GM12878 (cell line): ENCODE measurements at regions not wholly inside any gene's neighbourhood (a gene's known extent, or its start where the extent isn't known, plus 50 kb on each side); places are given as distances from the start of the nearest gene placed in this dataset.

Experiments used
- ATAC-seq: fragments of 200-7000 bp; cut with Tn5 transposase; 3 replicates; pipeline ENCODE4 v1.9.1; 2020; ENCODE audit warnings: mild to moderate bottlenecking, moderate library complexity
- BruUV-seq: library from RNA; stranded (reverse); fragments of 400-500 nt; replicated peaks from 2 replicates; lab custom pipeline; 2021; lab: Mats Ljungman, UMichigan
- CTCF ChIA-PET: fragments of 300-600 bp; sonication (Branson Sonifier 250); formaldehyde crosslinking; extraction: SDS; loops from one replicate; lab custom pipeline; 2021; ENCODE audit warnings: inconsistent platforms; lab: Yijun Ruan, JAX
- POLR2A ChIA-PET: fragments of 350-600 bp; formaldehyde crosslinking; extraction: SDS; loops from one replicate; lab custom pipeline; 2021; ENCODE audit warnings: inconsistent platforms; lab: Charles Lee
- RAD21 ChIA-PET: fragments of 300-600 bp; sonication (Branson Sonifier 250); formaldehyde crosslinking; loops from one replicate; lab custom pipeline; 2023; ENCODE audit warnings: antibody characterized with exemption; ENCODE audit not compliant: unreplicated experiment; lab: Charles Lee
- SMC1A ChIA-PET: fragments of 300-600 bp; sonication (Branson Sonifier 250); formaldehyde crosslinking; loops from one replicate; lab custom pipeline; 2023; ENCODE audit not compliant: unreplicated experiment, uncharacterized antibody; lab: Charles Lee
- DNase-seq: peaks from one replicate; pipeline ENCODE4 v3.0.0-alpha.2; 2011; ENCODE audit warnings: low read depth, low spot score
- FAIRE-seq: peaks from 3 replicates; lab custom pipeline; 2011; peaks lifted over from hg19 to GRCh38; lab: Jason Lieb, UNC
- H2AFZ ChIP-seq: 2 replicates; pipeline ENCODE4 v1.6.0; 2011; ENCODE audit warnings: low read depth, low read length, control low read depth; ENCODE audit not compliant: control insufficient read depth
- H3K27ac ChIP-seq: 2 replicates; pipeline ENCODE4 v1.5.1; 2011; ENCODE audit warnings: control low read depth; ENCODE audit not compliant: control insufficient read depth, insufficient read depth
- H3K27me3 ChIP-seq, 2 experiments: replicated peaks in 1 of 2; 2 replicates each; pipeline versions ENCODE4 v1.6.0 to v1.6.1; 2011; ENCODE audit warnings: low read length in 1 of 2; ENCODE audit not compliant: control insufficient read depth in 2 of 2, insufficient read depth in 2 of 2
- H3K36me3 ChIP-seq, 2 experiments: 2 replicates each; pipeline ENCODE4 v1.5.1; 2011; ENCODE audit warnings: low read length in 1 of 2; ENCODE audit not compliant: control insufficient read depth in 2 of 2, insufficient read depth in 2 of 2
- H3K4me1 ChIP-seq: 2 replicates; pipeline ENCODE4 v1.6.1; 2011; ENCODE audit warnings: mild to moderate bottlenecking, low read length, moderate library complexity, mixed read lengths; ENCODE audit not compliant: control insufficient read depth, insufficient read depth
- H3K4me2 ChIP-seq: 2 replicates; pipeline ENCODE4 v1.6.0; 2011; ENCODE audit warnings: control low read depth; ENCODE audit not compliant: control insufficient read depth, insufficient read depth
- H3K4me3 ChIP-seq: fragments of 200-600 bp; sonication (generic); 2 replicates; pipeline ENCODE4 v1.5.1; 2016
- H3K79me2 ChIP-seq: 2 replicates; pipeline ENCODE4 v1.6.0; 2011; ENCODE audit warnings: low read length; ENCODE audit not compliant: control insufficient read depth, insufficient read depth
- H3K9ac ChIP-seq: 2 replicates; pipeline ENCODE4 v1.8.0; 2011; ENCODE audit warnings: low read length, control low read depth, mixed read lengths; ENCODE audit not compliant: control insufficient read depth, insufficient read depth
- H3K9me3 ChIP-seq: replicated peaks from 3 replicates; pipeline ENCODE4 v1.5.1; 2011; ENCODE audit warnings: mild to moderate bottlenecking, low read length; ENCODE audit not compliant: control insufficient read depth, insufficient read depth
- H4K20me1 ChIP-seq: 2 replicates; pipeline ENCODE4 v1.6.0; 2011; ENCODE audit not compliant: control insufficient read depth, insufficient read depth
- PAX8 ChIP-seq: fragments of 450-650 bp; IDR thresholded peaks from 2 replicates; pipeline ENCODE4 v1.6.1; 2017; ENCODE audit warnings: mild to moderate bottlenecking, moderate library complexity
- POLR2A ChIP-seq: IDR thresholded peaks from 2 replicates; pipeline ENCODE4 v1.6.1; 2011; ENCODE audit warnings: low read depth, mild to moderate bottlenecking, low read length
- RAD21 ChIP-seq: IDR thresholded peaks from 2 replicates; pipeline ENCODE4 v1.6.1; 2011; ENCODE audit warnings: mild to moderate bottlenecking, low read depth, low read length, moderate library complexity; ENCODE audit not compliant: insufficient read depth
- TBL1XR1 ChIP-seq: IDR thresholded peaks from 2 replicates; pipeline ENCODE4 v1.6.1; 2012; ENCODE audit warnings: low read depth, low read length, improper control_type of control experiment
- ZBED1 ChIP-seq: IDR thresholded peaks from 2 replicates; pipeline ENCODE4 v1.6.1; 2016; ENCODE audit warnings: borderline replicate concordance
- ZBTB40 ChIP-seq: fragments of 450-650 bp; IDR thresholded peaks from 2 replicates; pipeline ENCODE4 v1.6.1; 2016; ENCODE audit warnings: mild to moderate bottlenecking, moderate library complexity, borderline replicate concordance
- ZNF384 ChIP-seq: IDR thresholded peaks from 2 replicates; pipeline ENCODE4 v1.6.1; 2012; ENCODE audit warnings: low read depth, mild to moderate bottlenecking, low read length, improper control_type of control experiment, borderline replicate concordance
- WGBS: methylation state at CpG from one replicate; pipeline ENCODE4 v1.1.6; 2016; ENCODE audit warnings: low lambda C conversion rate; ENCODE audit not compliant: insufficient replicate concordance, insufficient coverage; ENCODE audit errors: missing lambda C conversion rate; 5-methylcytosine and 5-hydroxymethylcytosine counted together
- in situ Hi-C: fragments of 300-500 bp; cut with MboI; formaldehyde crosslinking; loops from 9 replicates; pipeline ENCODE4 v1.14.3; 2018; ENCODE audit warnings: mixed read lengths
- intact Hi-C: fragments of 100-400 bp; cut with micrococcal nuclease; formaldehyde crosslinking; loops from one replicate; pipeline ENCODE4 v1.14.2; 2022; ENCODE audit not compliant: unreplicated experiment

GRCh38 chr14:73775339-73776193, 61.4 kb upstream of the PNMA1 start:
- H3K9ac ChIP-seq = no peak overlapping the region
- ChIA-PET CTCF (interaction anchor here (0.8 to 10.3 kb wide), 5 partner anchors 8 to 117 kb away, joined by 3 to 91 read pairs (median 5); no protein-coding TSS in a partner anchor), POLR2A (interaction anchor here (10.4 to 13.1 kb wide), 2 partner anchors 9 to 18 kb away, joined by 255 to 260 read pairs; a partner anchor contains a TSS), SMC1A (interaction anchor here (1.2 to 14.3 kb wide), 6 partner anchors 9 to 47 kb away, joined by 3 to 280 read pairs (median 6); a partner anchor contains a TSS), RAD21 (interaction anchor here (0.8 to 25.9 kb wide), 4 partner anchors 8 to 48 kb away, joined by 3 to 710 read pairs (median 4); a partner anchor contains a TSS)
- H3K4me1 ChIP-seq = peaks cover 66% of the 10 kb centered on the region
- no peak for FAIRE-seq
- in situ Hi-C loops = no loop called here
- no peaks in the 10 kb centered on the region for H4K20me1 ChIP-seq
- no peak overlapping the region for H3K4me3 ChIP-seq
- H3K27me3 ChIP-seq = no peaks in the 10 kb centered on the region
- TF ChIP-seq ZNF384 (no peak), TBL1XR1 (no peak), ZBED1 (no peak), ZBTB40 (no peak), PAX8 (no peak), POLR2A (no peak), RAD21 (no peak)
- H3K9me3 ChIP-seq = no peaks in the 10 kb centered on the region
- ATAC-seq = no peak
- 0 out of 2 replicates have a peak overlapping the region, but pooled peaks have one; percentile 25 for H3K4me2 ChIP-seq
- peaks cover 0 to 4% of the 10 kb centered on the region in 2 experiments; a peak in 1 of 4 replicates for H3K36me3 ChIP-seq
- H3K27ac ChIP-seq = peak overlapping the region; percentile 50; the same call in 1 of the 2 replicates
- no peak for DNase-seq
- WGBS = 92% methylated on average over 6 of the region's 10 CpGs
- intact Hi-C loops = no loop called here
- H2AFZ ChIP-seq = no peak overlapping the region
- peaks cover 79% of the 10 kb centered on the region for H3K79me2 ChIP-seq
- BruUV-seq = no TSS peak
